ENCODE measurements at regions not wholly inside any gene's neighbourhood (a gene's known extent, or its start where the extent isn't known, plus 50 kb on each side); places are given as distances from the start of the nearest gene placed in this dataset.

GRCh38 chr16:59991171-59991570, 1257.1 kb upstream of the GOT2 start:
- TF ChIP-seq POLR2A (IDR thresholded peaks at IDR 0.05), result no peak
- no peak for TF ChIP-seq CTCF (IDR thresholded peaks at IDR 0.05 in 4 of 5, conservative IDR thresholded peaks at IDR 0.05 in 1 of 5)
